ENCODE measurements at regions not wholly inside any gene's neighbourhood (a gene's known extent, or its start where the extent isn't known, plus 50 kb on each side); places are given as distances from the start of the nearest gene placed in this dataset.

GRCh38 chr6:14887986-14888574, 357.8 kb upstream of the JARID2 start:
- POLR2A ChIA-PET = no interaction called here
- in situ Hi-C loops (cut with HindIII; ENCODE audit: low pct_unique_long_range_greater_than_20kb, low sequenced_read_pairs) (no loop called here), intact Hi-C loops (cut with micrococcal nuclease; ENCODE audit: unreplicated experiment) (no loop called here)
- H3K4me1 ChIP-seq (ENCODE audit: control insufficient read depth, insufficient read depth, low read length) = no peaks in the 10 kb centered on the region
- no peaks in the 10 kb centered on the region for H3K9me3 ChIP-seq (ENCODE audit: control insufficient read depth, insufficient read depth, low read depth, low read length)
- H3K27me3 ChIP-seq (ENCODE audit: control insufficient read depth, insufficient read depth, low read length) = no peaks in the 10 kb centered on the region; the same call in 1 of the 2 replicates
- DNase-seq (ENCODE audit: low read depth, low spot score) (no peak), ATAC-seq (no peak)
- H3K4me3 ChIP-seq (ENCODE audit: low read depth in 2 of 2, low read length in 2 of 2) = no peak overlapping the region
- no TSS peak for BruUV-seq (replicated peaks)
- no peaks in the 10 kb centered on the region for H3K36me3 ChIP-seq (ENCODE audit: control insufficient read depth, insufficient read depth, low read length)
- TF ChIP-seq POLR2AphosphoS5 (IDR thresholded peaks at IDR 0.05; ENCODE audit: low read depth, low read length) (no peak), TCF7L2 (IDR thresholded peaks at IDR 0.05; ENCODE audit: low read depth, low read length) (no peak), CTCF (IDR thresholded peaks at IDR 0.05) (no peak), SIN3A (IDR thresholded peaks at IDR 0.05; ENCODE audit: borderline replicate concordance, insufficient read depth, low read depth, low read length) (no peak)
- TF ChIP-seq, protein P1, sequence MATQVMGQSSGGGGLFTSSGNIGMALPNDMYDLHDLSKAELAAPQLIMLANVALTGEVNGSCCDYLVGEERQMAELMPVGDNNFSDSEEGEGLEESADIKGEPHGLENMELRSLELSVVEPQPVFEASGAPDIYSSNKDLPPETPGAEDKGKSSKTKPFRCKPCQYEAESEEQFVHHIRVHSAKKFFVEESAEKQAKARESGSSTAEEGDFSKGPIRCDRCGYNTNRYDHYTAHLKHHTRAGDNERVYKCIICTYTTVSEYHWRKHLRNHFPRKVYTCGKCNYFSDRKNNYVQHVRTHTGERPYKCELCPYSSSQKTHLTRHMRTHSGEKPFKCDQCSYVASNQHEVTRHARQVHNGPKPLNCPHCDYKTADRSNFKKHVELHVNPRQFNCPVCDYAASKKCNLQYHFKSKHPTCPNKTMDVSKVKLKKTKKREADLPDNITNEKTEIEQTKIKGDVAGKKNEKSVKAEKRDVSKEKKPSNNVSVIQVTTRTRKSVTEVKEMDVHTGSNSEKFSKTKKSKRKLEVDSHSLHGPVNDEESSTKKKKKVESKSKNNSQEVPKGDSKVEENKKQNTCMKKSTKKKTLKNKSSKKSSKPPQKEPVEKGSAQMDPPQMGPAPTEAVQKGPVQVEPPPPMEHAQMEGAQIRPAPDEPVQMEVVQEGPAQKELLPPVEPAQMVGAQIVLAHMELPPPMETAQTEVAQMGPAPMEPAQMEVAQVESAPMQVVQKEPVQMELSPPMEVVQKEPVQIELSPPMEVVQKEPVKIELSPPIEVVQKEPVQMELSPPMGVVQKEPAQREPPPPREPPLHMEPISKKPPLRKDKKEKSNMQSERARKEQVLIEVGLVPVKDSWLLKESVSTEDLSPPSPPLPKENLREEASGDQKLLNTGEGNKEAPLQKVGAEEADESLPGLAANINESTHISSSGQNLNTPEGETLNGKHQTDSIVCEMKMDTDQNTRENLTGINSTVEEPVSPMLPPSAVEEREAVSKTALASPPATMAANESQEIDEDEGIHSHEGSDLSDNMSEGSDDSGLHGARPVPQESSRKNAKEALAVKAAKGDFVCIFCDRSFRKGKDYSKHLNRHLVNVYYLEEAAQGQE (IDR thresholded peaks at IDR 0.05; ENCODE audit: insufficient read depth in 1 of 2, low read depth in 2 of 2, low read length in 1 of 2) = no peak
- CTCF ChIA-PET = no interaction called here
- H3K27ac ChIP-seq (ENCODE audit: low read length) = no peak overlapping the region

GRCh38 chr6:14888575-14889000, 357.3 kb upstream of the JARID2 start:
- Histone ChIP-seq H3K27ac (ENCODE audit: low read length) (no peak overlapping the region), H3K4me3 (ENCODE audit: low read depth in 2 of 2, low read length in 2 of 2) (no peak overlapping the region), H3K36me3 (ENCODE audit: control insufficient read depth, insufficient read depth, low read length) (no peaks in the 10 kb centered on the region), H3K9me3 (ENCODE audit: control insufficient read depth, insufficient read depth, low read depth, low read length) (no peaks in the 10 kb centered on the region), H3K27me3 (ENCODE audit: control insufficient read depth, insufficient read depth, low read length) (no peaks in the 10 kb centered on the region; the same call in 1 of the 2 replicates), H3K4me1 (ENCODE audit: control insufficient read depth, insufficient read depth, low read length) (no peaks in the 10 kb centered on the region)
- TF ChIP-seq TCF7L2 (IDR thresholded peaks at IDR 0.05; ENCODE audit: low read depth, low read length) (no peak), POLR2AphosphoS5 (IDR thresholded peaks at IDR 0.05; ENCODE audit: low read depth, low read length) (no peak), SIN3A (IDR thresholded peaks at IDR 0.05; ENCODE audit: borderline replicate concordance, insufficient read depth, low read depth, low read length) (no peak), CTCF (IDR thresholded peaks at IDR 0.05) (no peak)
- TF ChIP-seq, protein P1 (IDR thresholded peaks at IDR 0.05; ENCODE audit: insufficient read depth in 1 of 2, low read depth in 2 of 2, low read length in 1 of 2) = no peak
- ATAC-seq (no peak), DNase-seq (ENCODE audit: low read depth, low spot score) (no peak)
- intact Hi-C loops (cut with micrococcal nuclease; ENCODE audit: unreplicated experiment) (no loop called here), in situ Hi-C loops (cut with HindIII; ENCODE audit: low pct_unique_long_range_greater_than_20kb, low sequenced_read_pairs) (no loop called here)
- CTCF ChIA-PET = no interaction called here
- no TSS peak for BruUV-seq (replicated peaks)
- POLR2A ChIA-PET = no interaction called here
